WERI-Rb-1 (cell line): ENCODE measurements at regions not wholly inside any gene's neighbourhood (a gene's known extent, or its start where the extent isn't known, plus 50 kb on each side); places are given as distances from the start of the nearest gene placed in this dataset.

Experiments
- DNase-seq: peaks from one replicate; pipeline ENCODE4 v3.0.0-alpha.2; 2020
- H3K27ac ChIP-seq: fragments of 250-450 bp; sonication (Bioruptor Pico); 2 replicates; pipeline ENCODE4 v1.5.1; 2020; ENCODE audit warnings: mild to moderate bottlenecking, moderate library complexity
- H3K27me3 ChIP-seq: fragments of 250-450 bp; sonication (Bioruptor Pico); 2 replicates; pipeline ENCODE4 v1.5.1; 2021; ENCODE audit warnings: mild to moderate bottlenecking, low read depth, moderate library complexity; ENCODE audit not compliant: insufficient read depth, severe bottlenecking
- H3K36me3 ChIP-seq: fragments of 250-450 bp; sonication (Bioruptor Pico); 2 replicates; pipeline ENCODE4 v1.5.1; 2020; ENCODE audit warnings: mild to moderate bottlenecking, moderate library complexity
- H3K4me3 ChIP-seq: 2 replicates; pipeline ENCODE4 v1.5.1; 2011; ENCODE audit warnings: low read depth, mild to moderate bottlenecking, control low read depth, low read length
- H3K9me3 ChIP-seq: fragments of 250-450 bp; sonication (Bioruptor Pico); 2 replicates; pipeline ENCODE4 v1.5.1; 2021; ENCODE audit warnings: mild to moderate bottlenecking, moderate library complexity; ENCODE audit not compliant: severe bottlenecking
- TF ChIP-seq, protein P1 (sequence below): IDR thresholded peaks from 2 replicates; pipeline ENCODE4 v1.5.1; 2011; ENCODE audit warnings: low read depth, mild to moderate bottlenecking, control low read depth, inconsistent platforms, low read length

DNA sequence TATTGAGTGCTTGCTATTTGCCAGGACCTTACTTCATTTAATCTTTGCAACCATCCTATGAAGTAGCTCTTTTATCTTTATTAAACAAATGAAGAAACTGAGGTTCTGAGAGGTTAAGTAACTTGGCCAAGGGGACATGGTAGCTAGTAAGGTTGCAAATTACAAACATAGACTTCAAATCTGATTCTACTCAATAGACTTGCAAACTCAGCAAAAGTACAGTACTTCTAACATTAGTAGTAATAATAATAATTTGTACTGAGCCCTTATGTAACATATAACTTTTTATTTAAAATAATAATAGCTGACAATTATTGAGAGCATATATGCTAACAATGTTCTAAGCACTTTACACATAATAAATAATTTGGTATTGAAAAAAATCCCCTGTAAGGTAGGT, 255.7 kb upstream of the ATP5MC3 start:
- Histone ChIP-seq H3K36me3 (no peaks in the 10 kb centered on the region), H3K27me3 (peaks cover 61% of the 10 kb centered on the region), H3K4me3 (no peak overlapping the region), H3K27ac (no peak overlapping the region), H3K9me3 (no peaks in the 10 kb centered on the region)
- TF ChIP-seq, protein P1, sequence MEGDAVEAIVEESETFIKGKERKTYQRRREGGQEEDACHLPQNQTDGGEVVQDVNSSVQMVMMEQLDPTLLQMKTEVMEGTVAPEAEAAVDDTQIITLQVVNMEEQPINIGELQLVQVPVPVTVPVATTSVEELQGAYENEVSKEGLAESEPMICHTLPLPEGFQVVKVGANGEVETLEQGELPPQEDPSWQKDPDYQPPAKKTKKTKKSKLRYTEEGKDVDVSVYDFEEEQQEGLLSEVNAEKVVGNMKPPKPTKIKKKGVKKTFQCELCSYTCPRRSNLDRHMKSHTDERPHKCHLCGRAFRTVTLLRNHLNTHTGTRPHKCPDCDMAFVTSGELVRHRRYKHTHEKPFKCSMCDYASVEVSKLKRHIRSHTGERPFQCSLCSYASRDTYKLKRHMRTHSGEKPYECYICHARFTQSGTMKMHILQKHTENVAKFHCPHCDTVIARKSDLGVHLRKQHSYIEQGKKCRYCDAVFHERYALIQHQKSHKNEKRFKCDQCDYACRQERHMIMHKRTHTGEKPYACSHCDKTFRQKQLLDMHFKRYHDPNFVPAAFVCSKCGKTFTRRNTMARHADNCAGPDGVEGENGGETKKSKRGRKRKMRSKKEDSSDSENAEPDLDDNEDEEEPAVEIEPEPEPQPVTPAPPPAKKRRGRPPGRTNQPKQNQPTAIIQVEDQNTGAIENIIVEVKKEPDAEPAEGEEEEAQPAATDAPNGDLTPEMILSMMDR = no peak
- DNase-seq = no peak

DNA sequence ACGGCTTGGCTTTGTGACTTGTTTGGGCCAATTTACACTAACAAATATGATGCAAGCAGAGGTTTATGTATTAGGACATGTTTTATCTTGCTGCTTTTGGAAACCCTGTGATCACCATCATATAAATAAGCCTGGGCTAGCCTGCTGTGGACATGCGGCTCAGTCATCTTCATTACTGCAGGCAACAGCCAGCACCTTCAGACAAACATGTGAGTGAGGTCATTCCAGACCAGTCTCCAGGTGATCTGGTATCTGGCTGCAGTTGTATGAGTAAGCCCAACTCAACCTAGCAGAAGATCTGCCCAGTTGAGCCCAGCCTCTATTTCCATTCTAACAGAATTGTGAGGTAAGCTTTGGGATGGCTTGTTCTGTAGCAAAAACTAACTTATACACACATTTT, 254.6 kb upstream of the ATP5MC3 start:
- no peaks in the 10 kb centered on the region for H3K9me3 ChIP-seq
- DNase-seq = no peak
- no peak overlapping the region for H3K4me3 ChIP-seq
- no peaks in the 10 kb centered on the region for H3K36me3 ChIP-seq
- peaks cover 62% of the 10 kb centered on the region for H3K27me3 ChIP-seq
- H3K27ac ChIP-seq = no peak overlapping the region
- TF ChIP-seq, protein P1 = no peak

DNA sequence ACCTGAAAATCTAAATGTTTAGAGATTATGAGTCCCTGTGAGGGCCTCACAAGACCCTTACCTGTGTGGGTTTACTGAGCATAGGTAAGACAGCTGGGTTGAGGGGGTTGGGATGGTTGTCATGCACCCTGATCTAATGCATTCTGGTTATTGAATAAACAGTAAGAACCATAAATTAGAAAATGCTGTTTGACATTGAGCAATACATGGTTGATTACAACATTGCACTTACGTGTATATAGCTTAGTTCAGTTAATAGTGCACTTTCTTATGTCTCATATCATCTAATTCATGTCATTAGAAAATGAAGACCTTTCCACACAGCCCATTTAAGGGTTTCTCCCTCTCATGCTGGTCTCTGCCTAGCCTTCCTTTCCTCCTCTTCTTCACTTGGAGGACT, 253.5 kb upstream of the ATP5MC3 start:
- DNase-seq = no peak
- Histone ChIP-seq H3K27ac (no peak overlapping the region), H3K4me3 (no peak overlapping the region), H3K9me3 (no peaks in the 10 kb centered on the region), H3K36me3 (no peaks in the 10 kb centered on the region), H3K27me3 (peaks cover 60% of the 10 kb centered on the region)
- TF ChIP-seq, protein P1 = no peak

DNA sequence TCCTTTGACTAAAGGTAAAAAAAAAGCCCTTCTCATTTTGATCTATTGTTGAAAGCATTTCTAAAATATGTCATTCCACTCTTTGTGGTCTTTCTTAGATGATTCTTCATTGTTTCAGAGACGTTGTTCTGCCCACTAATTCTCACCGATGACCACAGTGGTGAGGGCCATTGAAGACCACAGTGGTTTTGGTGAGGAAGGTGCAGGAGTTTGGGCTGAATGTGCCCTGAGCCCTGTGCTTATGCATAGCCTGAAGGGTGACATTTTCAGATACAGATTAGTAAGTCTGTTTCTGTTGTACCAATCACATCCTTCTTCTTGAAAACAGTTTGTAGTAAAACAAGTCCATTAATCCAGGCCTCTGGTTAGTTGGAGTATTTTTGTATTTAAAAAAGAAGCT, 251.3 kb upstream of the ATP5MC3 start:
- DNase-seq = no peak
- Histone ChIP-seq H3K4me3 (no peak overlapping the region), H3K9me3 (no peaks in the 10 kb centered on the region), H3K36me3 (no peaks in the 10 kb centered on the region), H3K27ac (no peak overlapping the region), H3K27me3 (peaks cover 53% of the 10 kb centered on the region)
- TF ChIP-seq, protein P1 = no peak

DNA sequence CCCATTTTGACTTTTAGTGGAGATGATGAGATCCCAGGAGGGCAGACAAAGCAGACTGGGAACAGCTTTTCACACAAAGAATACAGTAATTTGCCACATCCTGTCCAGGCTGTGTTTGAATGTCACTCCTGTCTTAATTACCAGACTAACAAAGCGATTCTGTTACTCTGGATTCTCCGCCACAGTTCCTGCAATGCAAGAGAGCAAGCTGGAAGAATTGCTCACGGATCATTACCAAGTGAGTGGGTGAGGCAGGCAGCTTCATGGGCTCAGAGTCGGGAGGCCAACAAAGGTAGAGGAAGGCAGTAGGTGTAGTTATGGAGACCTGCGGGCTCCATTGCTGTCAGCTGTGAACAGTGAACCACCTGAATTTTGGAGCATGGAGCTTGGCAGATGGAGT, 250.5 kb upstream of the ATP5MC3 start:
- no peak overlapping the region for H3K27ac ChIP-seq
- no peaks in the 10 kb centered on the region for H3K9me3 ChIP-seq
- peaks cover 51% of the 10 kb centered on the region for H3K27me3 ChIP-seq
- no peaks in the 10 kb centered on the region for H3K36me3 ChIP-seq
- DNase-seq = no peak
- no peak overlapping the region for H3K4me3 ChIP-seq
- TF ChIP-seq, protein P1 = no peak

DNA sequence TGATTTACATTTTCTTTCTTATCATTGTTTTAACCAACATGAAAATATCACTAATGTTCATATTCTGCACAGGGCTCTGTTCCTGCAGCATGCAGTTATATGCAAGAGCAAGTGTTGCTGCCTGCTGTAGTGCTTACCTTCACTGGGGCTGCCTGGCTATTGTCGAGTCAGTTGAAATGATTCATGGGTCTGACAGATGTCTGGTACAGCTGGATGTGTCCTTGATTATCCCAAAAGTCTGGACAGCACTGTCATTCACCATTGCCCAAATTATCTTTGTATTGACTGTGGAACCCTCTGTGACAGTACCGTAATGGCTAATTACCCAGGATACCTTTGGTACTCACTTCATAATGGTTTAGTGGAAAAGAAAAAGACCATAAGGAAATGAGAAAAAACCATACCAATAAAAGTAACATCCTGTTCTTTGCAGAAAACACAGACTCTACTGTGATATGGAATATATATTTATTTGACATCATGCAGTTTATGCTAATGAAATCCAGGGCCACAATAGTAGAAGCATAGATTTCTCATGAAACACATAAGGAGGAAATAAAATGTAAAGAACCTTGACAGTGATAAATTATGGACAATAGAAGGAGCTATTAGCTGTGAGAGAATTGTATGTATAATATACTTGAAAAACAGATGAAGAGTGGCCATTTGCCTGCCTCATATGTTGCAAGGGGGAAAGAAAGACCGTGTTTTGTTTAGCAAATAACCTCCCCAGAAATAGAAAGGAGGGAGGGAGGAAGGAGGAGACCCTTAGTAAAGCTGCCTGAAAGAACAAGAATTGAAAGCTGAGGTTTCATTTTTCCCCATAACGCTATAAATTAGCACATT, 249.8 kb upstream of the ATP5MC3 start:
- H3K27me3 ChIP-seq = peaks cover 49% of the 10 kb centered on the region
- no peak overlapping the region for H3K4me3 ChIP-seq
- H3K27ac ChIP-seq = no peak overlapping the region
- H3K9me3 ChIP-seq = no peaks in the 10 kb centered on the region
- no peaks in the 10 kb centered on the region for H3K36me3 ChIP-seq
- TF ChIP-seq, protein P1 = no peak
- no peak for DNase-seq
